SK-N-SH (cell line): ENCODE measurements at regions not wholly inside any gene's neighbourhood (a gene's known extent, or its start where the extent isn't known, plus 50 kb on each side); places are given as distances from the start of the nearest gene placed in this dataset.

Experiments
- CTCF ChIA-PET: fragments of 300-600, 350-600 bp; formaldehyde crosslinking; extraction: SDS; loops from one replicate; lab custom pipeline; 2021; lab: Yijun Ruan, JAX
- POLR2A ChIA-PET: fragments of 350-600 bp; sonication (Branson Sonifier 250); formaldehyde crosslinking; extraction: SDS; loops from one replicate; lab custom pipeline; 2020; ENCODE audit warnings: antibody characterized with exemption, inconsistent platforms; lab: Yijun Ruan, JAX
- DNase-seq: peaks from one replicate; pipeline ENCODE4 v3.0.0; 2012
- H2AFZ ChIP-seq: fragments of 200-600 bp; sonication (generic); 2 replicates; pipeline ENCODE4 v1.8.1; 2016; ENCODE audit warnings: antibody characterized with exemption, mild to moderate bottlenecking, low read depth
- H3F3A ChIP-seq: fragments of 200-600 bp; sonication (generic); replicated peaks from 2 replicates; pipeline ENCODE3; 2016; ENCODE audit warnings: antibody characterized with exemption, mild to moderate bottlenecking; ENCODE audit not compliant: insufficient read depth
- H3K27ac ChIP-seq, 2 experiments: fragments of 200-500 bp in 1 of 2; fragments of 200-600 bp in 1 of 2; sonication (Bioruptor generic) in 1 of 2; sonication (generic), shearing (Covaris generic) in 1 of 2; 2 replicates each; pipeline versions ENCODE4 v1.5.1 to v1.6.1; 2014 to 2016; ENCODE audit warnings: low read depth in 2 of 2, inconsistent platforms in 1 of 2, low read length in 1 of 2, mild to moderate bottlenecking in 1 of 2, mixed read lengths in 1 of 2
- H3K27me3 ChIP-seq: fragments of 200-600 bp; sonication (generic), shearing (Covaris generic); 2 replicates; pipeline ENCODE4 v1.6.1; 2016; ENCODE audit warnings: mixed run types; ENCODE audit not compliant: insufficient read depth
- H3K36me3 ChIP-seq, 2 experiments: fragments of 200-500 bp in 1 of 2; fragments of 200-600 bp in 1 of 2; sonication (Bioruptor generic) in 1 of 2; sonication (generic) in 1 of 2; replicated peaks in 1 of 2; 2 replicates each; pipeline versions ENCODE3 to v1.5.1; 2014 to 2016; ENCODE audit warnings: low read length in 1 of 2, mild to moderate bottlenecking in 1 of 2; ENCODE audit not compliant: insufficient read depth in 2 of 2, control insufficient read depth in 1 of 2
- H3K4me1 ChIP-seq, 2 experiments: fragments of 200-500 bp in 1 of 2; fragments of 200-600 bp in 1 of 2; sonication (Bioruptor generic) in 1 of 2; sonication (generic), shearing (Covaris generic) in 1 of 2; 2 replicates each; pipeline versions ENCODE4 v1.5.1 to v1.6.1; 2014 to 2016; ENCODE audit warnings: low read depth in 1 of 2, low read length in 1 of 2, mixed run types in 1 of 2; ENCODE audit not compliant: insufficient read depth in 2 of 2, control insufficient read depth in 1 of 2
- H3K4me2 ChIP-seq: fragments of 200-600 bp; sonication (generic), shearing (Covaris generic); 2 replicates; pipeline ENCODE4 v1.6.1; 2017; ENCODE audit warnings: mixed run types
- H3K4me3 ChIP-seq, 2 experiments: fragments of 200-500 bp in 1 of 2; fragments of 200-600 bp in 1 of 2; sonication (Bioruptor generic) in 1 of 2; sonication (generic), shearing (Covaris generic) in 1 of 2; 2 replicates each; pipeline versions ENCODE4 v1.5.1 to v1.8.1; 2014 to 2016; ENCODE audit warnings: low read depth in 2 of 2, inconsistent platforms in 1 of 2, low read length in 1 of 2, mild to moderate bottlenecking in 1 of 2, mixed read lengths in 1 of 2, moderate library complexity in 1 of 2
- H3K79me2 ChIP-seq: fragments of 200-600 bp; sonication (generic); 2 replicates; pipeline ENCODE4 v1.8.1; 2017; ENCODE audit warnings: mild to moderate bottlenecking; ENCODE audit not compliant: insufficient read depth
- H3K9ac ChIP-seq: fragments of 200-600 bp; sonication (generic); 2 replicates; pipeline ENCODE4 v1.6.1; 2017; ENCODE audit warnings: mixed run types
- H3K9me2 ChIP-seq: fragments of 200-600 bp; sonication (generic); 2 replicates; pipeline ENCODE4 v1.6.1; 2017; ENCODE audit warnings: mixed run types
- H3K9me3 ChIP-seq: fragments of 200-600 bp; sonication (generic); 2 replicates; pipeline ENCODE4 v1.6.1; 2017; ENCODE audit warnings: mixed run types, mild to moderate bottlenecking, moderate library complexity
- H4K20me1 ChIP-seq: fragments of 200-600 bp; sonication (generic); 2 replicates; pipeline ENCODE4 v1.6.1; 2017; ENCODE audit warnings: mild to moderate bottlenecking, mixed run types; ENCODE audit not compliant: insufficient read depth
- FOXJ3 ChIP-seq: sonication (generic); formaldehyde crosslinking; IDR thresholded peaks from 2 replicates; pipeline ENCODE4 v1.5.1; 2020; ENCODE audit warnings: mild to moderate bottlenecking, missing genetic modification reagents
- FOXM1 ChIP-seq: IDR thresholded peaks from 2 replicates; pipeline ENCODE4 v1.4.0; 2012; ENCODE audit warnings: low read depth, mild to moderate bottlenecking
- JUND ChIP-seq: IDR thresholded peaks from 2 replicates; pipeline ENCODE4 v1.4.0; 2012
- NFIC ChIP-seq: IDR thresholded peaks from 2 replicates; pipeline ENCODE4 v1.4.0; 2012; ENCODE audit warnings: borderline replicate concordance
- PBX3 ChIP-seq: IDR thresholded peaks from 2 replicates; pipeline ENCODE4; 2012
- REST ChIP-seq: IDR thresholded peaks from 2 replicates; pipeline ENCODE4 v1.6.1; 2012; ENCODE audit warnings: mild to moderate bottlenecking, low read depth, low read length, moderate library complexity
- RFX5 ChIP-seq: IDR thresholded peaks from 2 replicates; pipeline ENCODE4 v1.6.1; 2012; ENCODE audit warnings: mild to moderate bottlenecking, improper control_type of control experiment, low read length
- TCF12 ChIP-seq: IDR thresholded peaks from 2 replicates; pipeline ENCODE4 v1.4.0; 2012
- TEAD4 ChIP-seq: IDR thresholded peaks from 2 replicates; pipeline ENCODE4 v1.4.0; 2012; ENCODE audit warnings: mild to moderate bottlenecking, borderline replicate concordance; ENCODE audit not compliant: insufficient read depth
- YY1 ChIP-seq: IDR thresholded peaks from 2 replicates; pipeline ENCODE4 v1.4.0; 2012; ENCODE audit warnings: low read depth, mild to moderate bottlenecking
- WGBS: methylation state at CpG from one replicate; pipeline ENCODE4 v1.1.6; 2017; ENCODE audit warnings: low lambda C conversion rate; 5-methylcytosine and 5-hydroxymethylcytosine counted together
- TF ChIP-seq, protein P1 (sequence below): fragments of 200-600 bp; sonication (generic); IDR thresholded peaks from 2 replicates; pipeline ENCODE4 v1.6.1; 2017; ENCODE audit warnings: antibody characterized with exemption, mild to moderate bottlenecking, moderate library complexity

- no peak for DNase-seq
- no peak overlapping the region for H3K4me2 ChIP-seq
- H3K27me3 ChIP-seq, result no peaks in the 10 kb centered on the region
- no peaks in the 10 kb centered on the region for H3F3A ChIP-seq
- H3K36me3 ChIP-seq, result no peaks in the 10 kb centered on the region
- no peaks in the 10 kb centered on the region for H3K9me2 ChIP-seq
- H3K4me3 ChIP-seq, result no peak overlapping the region
- 48% methylated on average over 3 of the region's 3 CpGs for WGBS
- no peak overlapping the region for H3K9ac ChIP-seq
- POLR2A ChIA-PET, result no interaction called here
- no peak overlapping the region for H2AFZ ChIP-seq
- no peak overlapping the region for H3K27ac ChIP-seq
- peaks cover 0 to 6% of the 10 kb centered on the region in 2 experiments; a peak in 1 of 4 replicates for H3K4me1 ChIP-seq
- H3K9me3 ChIP-seq, result no peaks in the 10 kb centered on the region
- CTCF ChIA-PET, result no interaction called here
- H3K79me2 ChIP-seq, result no peaks in the 10 kb centered on the region
- TF ChIP-seq NFIC (no peak), YY1 (no peak), RFX5 (no peak), FOXM1 (no peak), PBX3 (no peak), JUND (no peak)
- no peaks in the 10 kb centered on the region for H4K20me1 ChIP-seq
These were observed 216.1 kb upstream of the CPHXL start for GRCh38 chr16:75942351-75942750.

DNA sequence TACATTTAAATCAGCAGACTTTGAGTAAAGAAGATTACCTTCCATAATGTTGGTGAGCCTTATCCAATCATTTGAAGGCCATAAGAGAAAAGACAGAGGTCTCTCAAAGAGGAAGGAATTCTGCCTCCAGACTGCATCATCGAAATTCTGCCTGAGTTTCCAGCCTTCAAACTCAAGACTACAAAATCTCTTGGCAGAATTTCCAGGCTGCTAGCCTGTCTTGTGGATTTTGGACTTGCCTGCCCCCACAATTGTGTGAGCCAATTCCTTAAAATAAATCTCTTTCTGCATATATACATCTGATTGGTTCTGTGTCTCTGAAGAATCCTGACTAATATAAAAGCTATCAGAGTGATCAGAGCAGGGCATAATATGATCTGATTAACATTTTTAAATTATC, 216.6 kb upstream of the CPHXL start:
- Histone ChIP-seq H4K20me1 (no peaks in the 10 kb centered on the region), H3K4me1 (peaks cover 0 to 6% of the 10 kb centered on the region in 2 experiments; a peak in 1 of 4 replicates), H3K36me3 (no peaks in the 10 kb centered on the region), H3K27ac (no peak overlapping the region; a peak in 1 of 4 replicates), H2AFZ (no peak overlapping the region), H3K9me2 (no peaks in the 10 kb centered on the region), H3F3A (no peaks in the 10 kb centered on the region), H3K4me2 (no peak overlapping the region), H3K27me3 (no peaks in the 10 kb centered on the region), H3K79me2 (no peaks in the 10 kb centered on the region), H3K9ac (no peak overlapping the region), H3K4me3 (no peak overlapping the region), H3K9me3 (no peaks in the 10 kb centered on the region)
- POLR2A ChIA-PET, result interaction anchor here (0.6 kb wide), 1 partner anchor 14 kb away, joined by 5 read pairs; no protein-coding TSS in a partner anchor
- CTCF ChIA-PET, result interaction anchor here (1.1 kb wide), 1 partner anchor 9 kb away, joined by 3 read pairs; no protein-coding TSS in a partner anchor
- 0% methylated on average over 1 of the region's 1 CpG for WGBS
- no peak for DNase-seq
- TF ChIP-seq, protein P1, sequence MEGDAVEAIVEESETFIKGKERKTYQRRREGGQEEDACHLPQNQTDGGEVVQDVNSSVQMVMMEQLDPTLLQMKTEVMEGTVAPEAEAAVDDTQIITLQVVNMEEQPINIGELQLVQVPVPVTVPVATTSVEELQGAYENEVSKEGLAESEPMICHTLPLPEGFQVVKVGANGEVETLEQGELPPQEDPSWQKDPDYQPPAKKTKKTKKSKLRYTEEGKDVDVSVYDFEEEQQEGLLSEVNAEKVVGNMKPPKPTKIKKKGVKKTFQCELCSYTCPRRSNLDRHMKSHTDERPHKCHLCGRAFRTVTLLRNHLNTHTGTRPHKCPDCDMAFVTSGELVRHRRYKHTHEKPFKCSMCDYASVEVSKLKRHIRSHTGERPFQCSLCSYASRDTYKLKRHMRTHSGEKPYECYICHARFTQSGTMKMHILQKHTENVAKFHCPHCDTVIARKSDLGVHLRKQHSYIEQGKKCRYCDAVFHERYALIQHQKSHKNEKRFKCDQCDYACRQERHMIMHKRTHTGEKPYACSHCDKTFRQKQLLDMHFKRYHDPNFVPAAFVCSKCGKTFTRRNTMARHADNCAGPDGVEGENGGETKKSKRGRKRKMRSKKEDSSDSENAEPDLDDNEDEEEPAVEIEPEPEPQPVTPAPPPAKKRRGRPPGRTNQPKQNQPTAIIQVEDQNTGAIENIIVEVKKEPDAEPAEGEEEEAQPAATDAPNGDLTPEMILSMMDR, result no peak
- TF ChIP-seq REST (no peak), NFIC (no peak), TCF12 (no peak), TEAD4 (no peak), FOXJ3 (CRISPR knock-in tag) (no peak)
